ENCODE measurements at regions not wholly inside any gene's neighbourhood (a gene's known extent, or its start where the extent isn't known, plus 50 kb on each side); places are given as distances from the start of the nearest gene placed in this dataset.

- TF ChIP-seq SIN3A (IDR thresholded peaks at IDR 0.05; ENCODE audit: borderline replicate concordance, insufficient read depth, low read length) (no peak), REST (IDR thresholded peaks at IDR 0.05; ENCODE audit: insufficient read depth in 1 of 2, low read depth in 2 of 2, low read length in 2 of 2) (no peak), TAF1 (IDR thresholded peaks at IDR 0.05; ENCODE audit: borderline replicate concordance, insufficient read depth, low read length) (no peak), POLR2AphosphoS5 (IDR thresholded peaks at IDR 0.05; ENCODE audit: low read depth, low read length) (no peak)
Observed at GRCh38 chr15:94547711-94548110, 316.4 kb downstream of the MCTP2 start.

Data from PFSK-1 (cell line).